Cardiac fibroblast (primary cell): ENCODE measurements at regions not wholly inside any gene's neighbourhood (a gene's known extent, or its start where the extent isn't known, plus 50 kb on each side); places are given as distances from the start of the nearest gene placed in this dataset.

ENCODE experiments used
- DNase-seq, 2 donors: peaks; one replicate each; pipeline versions ENCODE4 v3.0.0 to v3.0.0-alpha.2; 2010; ENCODE audit warnings: low read depth in 2 of 2
- H3K4me3 ChIP-seq, 2 donors: replicated peaks in 1 of 2; 1 replicate in 1 of 2; 2 replicates in 1 of 2; pipeline ENCODE4 v1.5.1; 2011; ENCODE audit warnings: low read depth in 2 of 2, low read length in 2 of 2, mild to moderate bottlenecking in 2 of 2, moderate library complexity in 1 of 2
- TF ChIP-seq, protein P1 (sequence below): IDR thresholded peaks from one replicate; pipeline ENCODE4 v1.5.1; 2011; ENCODE audit warnings: low read depth, mild to moderate bottlenecking, low read length, inconsistent platforms

DNA sequence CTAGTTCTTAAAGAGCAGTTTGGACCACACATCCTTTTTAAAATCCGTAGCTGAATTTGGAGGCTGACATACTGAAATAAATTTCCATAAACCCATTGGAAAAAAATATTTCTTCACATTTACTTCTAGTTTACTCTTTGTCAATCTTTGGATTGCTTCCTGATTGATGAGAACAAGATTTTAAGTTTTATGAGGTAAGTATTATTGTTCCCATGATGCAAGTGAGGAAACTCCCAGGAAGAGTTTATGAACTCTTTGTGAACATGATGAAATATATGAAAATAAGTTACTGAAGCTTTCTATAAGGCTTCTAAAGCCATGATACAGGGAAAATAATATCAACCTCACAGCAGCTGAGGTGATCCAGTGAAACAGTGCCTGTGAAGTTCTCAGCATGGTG is 320.0 kb downstream of the GJA1 start:
- peak in 1 of 2 donors; percentile 33 for DNase-seq
- TF ChIP-seq, protein P1, sequence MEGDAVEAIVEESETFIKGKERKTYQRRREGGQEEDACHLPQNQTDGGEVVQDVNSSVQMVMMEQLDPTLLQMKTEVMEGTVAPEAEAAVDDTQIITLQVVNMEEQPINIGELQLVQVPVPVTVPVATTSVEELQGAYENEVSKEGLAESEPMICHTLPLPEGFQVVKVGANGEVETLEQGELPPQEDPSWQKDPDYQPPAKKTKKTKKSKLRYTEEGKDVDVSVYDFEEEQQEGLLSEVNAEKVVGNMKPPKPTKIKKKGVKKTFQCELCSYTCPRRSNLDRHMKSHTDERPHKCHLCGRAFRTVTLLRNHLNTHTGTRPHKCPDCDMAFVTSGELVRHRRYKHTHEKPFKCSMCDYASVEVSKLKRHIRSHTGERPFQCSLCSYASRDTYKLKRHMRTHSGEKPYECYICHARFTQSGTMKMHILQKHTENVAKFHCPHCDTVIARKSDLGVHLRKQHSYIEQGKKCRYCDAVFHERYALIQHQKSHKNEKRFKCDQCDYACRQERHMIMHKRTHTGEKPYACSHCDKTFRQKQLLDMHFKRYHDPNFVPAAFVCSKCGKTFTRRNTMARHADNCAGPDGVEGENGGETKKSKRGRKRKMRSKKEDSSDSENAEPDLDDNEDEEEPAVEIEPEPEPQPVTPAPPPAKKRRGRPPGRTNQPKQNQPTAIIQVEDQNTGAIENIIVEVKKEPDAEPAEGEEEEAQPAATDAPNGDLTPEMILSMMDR = no peak
- H3K4me3 ChIP-seq = no peak overlapping the region

DNA sequence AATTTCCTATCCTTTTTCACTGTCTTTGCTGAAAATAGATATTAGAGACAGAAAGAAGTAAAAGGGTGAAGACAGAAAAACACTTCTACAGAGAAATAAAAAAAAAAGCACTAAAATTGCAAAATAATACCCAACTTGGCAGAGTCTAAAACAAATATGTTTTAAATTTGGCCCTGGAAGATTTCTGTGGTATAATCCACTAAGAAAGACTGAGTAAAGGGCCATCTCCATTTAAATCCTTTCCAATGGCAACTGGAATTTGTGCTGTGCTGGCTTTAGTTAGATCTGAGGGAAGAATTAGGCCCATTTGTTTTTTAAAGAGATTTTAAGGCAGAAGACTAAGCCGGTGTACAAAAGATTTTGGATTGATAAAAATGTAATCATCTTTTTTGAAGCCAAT is 321.2 kb downstream of the GJA1 start:
- TF ChIP-seq, protein P1 = no peak
- no peak overlapping the region for H3K4me3 ChIP-seq
- no peak for DNase-seq

GRCh38 chr6:121759370-121759769 is 323.9 kb downstream of the GJA1 start:
- TF ChIP-seq, protein P1 = no peak
- H3K4me3 ChIP-seq = no peak overlapping the region
- no peak for DNase-seq

DNA sequence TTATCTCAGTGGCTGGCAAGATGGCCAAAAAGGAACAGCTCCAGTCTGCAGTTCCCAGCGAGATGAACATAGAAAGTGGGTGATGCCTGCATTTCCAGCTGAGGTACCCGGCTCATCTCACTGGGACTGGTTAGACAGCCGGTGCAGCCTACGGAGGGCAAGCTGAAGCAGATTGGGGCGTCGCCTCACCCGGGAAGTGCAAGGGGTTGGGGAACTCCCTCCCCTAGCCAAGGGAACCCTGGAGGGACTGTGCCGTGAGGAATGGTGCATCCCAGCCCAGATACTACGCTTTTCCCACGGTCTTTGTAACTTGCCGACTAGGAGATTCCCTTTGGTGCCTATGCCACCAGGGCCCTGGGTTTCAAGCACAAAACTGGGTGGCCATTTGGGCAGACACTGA is 324.7 kb downstream of the GJA1 start:
- no peak for DNase-seq
- no peak overlapping the region for H3K4me3 ChIP-seq
- TF ChIP-seq, protein P1 = no peak

- H3K4me3 ChIP-seq = no peak overlapping the region
- DNase-seq = no peak
- TF ChIP-seq, protein P1 = no peak
Measured at GRCh38 chr6:121760745-121761144, 325.3 kb downstream of the GJA1 start.

- DNase-seq = no peak
- no peak overlapping the region for H3K4me3 ChIP-seq
- TF ChIP-seq, protein P1 = no peak
Measured at GRCh38 chr6:121764493-121764892, 329.0 kb downstream of the GJA1 start.

DNA sequence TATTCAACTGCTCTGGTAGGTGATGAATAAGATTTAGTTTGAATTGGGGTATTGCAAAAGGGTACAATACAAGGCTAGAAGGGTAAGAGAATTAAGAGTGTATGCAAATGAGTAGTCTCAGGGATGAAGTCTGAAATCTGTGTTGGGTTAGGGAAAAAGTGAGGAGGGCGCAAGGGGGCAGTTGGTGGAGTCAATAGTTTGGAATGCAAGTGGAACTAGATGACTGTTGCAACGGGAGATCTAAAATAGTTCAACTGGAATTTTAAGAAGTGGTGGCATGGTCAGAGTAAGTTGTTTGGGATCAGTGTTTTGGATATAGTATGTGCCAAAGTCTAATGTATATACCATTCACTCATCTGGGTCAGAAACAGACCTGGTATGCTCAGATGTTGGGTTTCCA is 329.6 kb downstream of the GJA1 start:
- TF ChIP-seq, protein P1 = no peak
- no peak for DNase-seq
- no peak overlapping the region for H3K4me3 ChIP-seq
